ENCODE measurements at regions not wholly inside any gene's neighbourhood (a gene's known extent, or its start where the extent isn't known, plus 50 kb on each side); places are given as distances from the start of the nearest gene placed in this dataset.

DNA sequence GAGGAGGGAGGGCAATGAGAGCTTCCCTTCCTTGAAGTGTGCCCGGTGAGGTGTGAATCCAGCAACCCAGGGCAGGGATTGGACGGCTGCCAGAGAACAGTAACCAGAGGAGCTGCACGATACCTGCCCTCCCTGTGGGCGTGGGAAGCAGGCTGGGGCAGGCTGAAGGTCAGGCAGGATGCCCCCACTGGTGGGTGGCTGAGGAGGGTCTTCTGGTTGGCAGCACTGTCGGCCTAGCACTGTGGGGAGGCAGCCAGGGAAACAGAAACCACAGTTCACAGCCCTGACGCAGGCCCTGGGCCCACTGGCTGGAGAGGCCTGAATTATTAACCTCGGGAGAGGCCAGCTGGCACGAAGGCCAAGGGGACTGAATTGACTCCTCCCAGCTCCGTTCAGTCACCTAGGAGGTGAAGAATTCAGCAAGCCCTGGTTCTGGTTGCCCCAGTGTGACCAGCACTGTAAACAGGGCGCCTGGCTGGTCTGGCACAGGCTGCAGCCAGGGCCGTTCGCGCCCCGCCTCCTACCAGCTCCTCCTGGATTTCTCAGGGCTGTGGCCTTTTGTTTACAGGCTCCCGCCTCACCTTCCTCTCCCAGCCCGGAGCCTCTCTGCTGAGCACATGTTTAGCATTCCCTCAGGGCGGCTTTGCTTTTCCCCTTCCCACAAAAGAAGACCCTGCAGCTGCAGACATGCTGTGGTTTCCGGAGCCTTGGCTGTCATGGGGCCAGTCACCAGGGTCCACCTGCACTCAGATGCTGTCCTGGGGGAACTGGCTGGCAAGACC, 97.8 kb downstream of the B3GNT2 start:
- in situ Hi-C loops (cut with MboI; ENCODE audit: low pct_unique_long_range_greater_than_20kb, low sequenced_read_pairs, unreplicated experiment), result no loop called here
- TF ChIP-seq, protein P1, sequence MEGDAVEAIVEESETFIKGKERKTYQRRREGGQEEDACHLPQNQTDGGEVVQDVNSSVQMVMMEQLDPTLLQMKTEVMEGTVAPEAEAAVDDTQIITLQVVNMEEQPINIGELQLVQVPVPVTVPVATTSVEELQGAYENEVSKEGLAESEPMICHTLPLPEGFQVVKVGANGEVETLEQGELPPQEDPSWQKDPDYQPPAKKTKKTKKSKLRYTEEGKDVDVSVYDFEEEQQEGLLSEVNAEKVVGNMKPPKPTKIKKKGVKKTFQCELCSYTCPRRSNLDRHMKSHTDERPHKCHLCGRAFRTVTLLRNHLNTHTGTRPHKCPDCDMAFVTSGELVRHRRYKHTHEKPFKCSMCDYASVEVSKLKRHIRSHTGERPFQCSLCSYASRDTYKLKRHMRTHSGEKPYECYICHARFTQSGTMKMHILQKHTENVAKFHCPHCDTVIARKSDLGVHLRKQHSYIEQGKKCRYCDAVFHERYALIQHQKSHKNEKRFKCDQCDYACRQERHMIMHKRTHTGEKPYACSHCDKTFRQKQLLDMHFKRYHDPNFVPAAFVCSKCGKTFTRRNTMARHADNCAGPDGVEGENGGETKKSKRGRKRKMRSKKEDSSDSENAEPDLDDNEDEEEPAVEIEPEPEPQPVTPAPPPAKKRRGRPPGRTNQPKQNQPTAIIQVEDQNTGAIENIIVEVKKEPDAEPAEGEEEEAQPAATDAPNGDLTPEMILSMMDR (IDR thresholded peaks at IDR 0.05; ENCODE audit: extremely low read depth, insufficient read depth, missing control alignments), result no peak
- DNase-seq (ENCODE audit: low spot score), result no peak

DNA sequence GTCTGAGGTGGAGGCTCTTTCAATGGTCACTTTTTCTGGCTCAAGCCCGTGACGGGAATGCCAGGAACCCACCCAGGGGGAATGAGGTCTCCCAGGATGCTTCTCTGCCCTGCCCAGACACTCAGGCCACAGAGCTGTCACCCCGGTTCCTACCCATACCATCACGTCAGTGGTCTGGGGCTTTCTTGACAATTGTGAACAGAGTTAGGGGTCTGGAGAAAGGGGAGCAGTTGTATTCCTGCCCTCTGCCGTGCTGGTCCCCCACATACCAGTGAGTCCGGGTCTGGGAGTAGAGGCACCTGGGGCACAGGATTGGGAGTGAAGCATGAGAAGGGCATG, 97.2 kb downstream of the B3GNT2 start:
- in situ Hi-C loops (cut with MboI; ENCODE audit: low pct_unique_long_range_greater_than_20kb, low sequenced_read_pairs, unreplicated experiment), result no loop called here
- TF ChIP-seq, protein P1 (IDR thresholded peaks at IDR 0.05; ENCODE audit: extremely low read depth, insufficient read depth, missing control alignments), result no peak
- no peak for DNase-seq (ENCODE audit: low spot score)

DNA sequence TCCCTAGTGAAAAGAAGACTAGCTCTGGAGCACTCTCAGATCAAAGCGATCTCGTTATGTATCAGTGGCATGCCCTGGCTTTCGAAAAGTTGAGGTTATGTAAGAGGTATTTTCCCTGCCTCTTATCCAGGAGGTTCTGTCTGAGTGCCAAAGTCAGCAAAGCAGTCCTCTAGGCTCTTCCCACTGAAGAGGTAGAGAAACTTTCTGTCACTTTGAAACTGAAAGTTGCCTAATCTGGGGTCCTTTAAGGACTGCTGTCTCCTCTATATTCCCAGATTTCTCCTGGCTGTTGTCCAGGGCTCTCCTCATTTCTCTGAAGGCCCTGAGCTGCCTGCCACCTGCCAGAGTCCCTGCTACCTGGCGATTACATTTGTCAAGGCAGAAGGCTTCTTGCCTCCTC, 96.3 kb downstream of the B3GNT2 start:
- DNase-seq (ENCODE audit: low spot score), result no peak
- TF ChIP-seq, protein P1 (IDR thresholded peaks at IDR 0.05; ENCODE audit: extremely low read depth, insufficient read depth, missing control alignments), result no peak
- in situ Hi-C loops (cut with MboI; ENCODE audit: low pct_unique_long_range_greater_than_20kb, low sequenced_read_pairs, unreplicated experiment), result no loop called here

DNA sequence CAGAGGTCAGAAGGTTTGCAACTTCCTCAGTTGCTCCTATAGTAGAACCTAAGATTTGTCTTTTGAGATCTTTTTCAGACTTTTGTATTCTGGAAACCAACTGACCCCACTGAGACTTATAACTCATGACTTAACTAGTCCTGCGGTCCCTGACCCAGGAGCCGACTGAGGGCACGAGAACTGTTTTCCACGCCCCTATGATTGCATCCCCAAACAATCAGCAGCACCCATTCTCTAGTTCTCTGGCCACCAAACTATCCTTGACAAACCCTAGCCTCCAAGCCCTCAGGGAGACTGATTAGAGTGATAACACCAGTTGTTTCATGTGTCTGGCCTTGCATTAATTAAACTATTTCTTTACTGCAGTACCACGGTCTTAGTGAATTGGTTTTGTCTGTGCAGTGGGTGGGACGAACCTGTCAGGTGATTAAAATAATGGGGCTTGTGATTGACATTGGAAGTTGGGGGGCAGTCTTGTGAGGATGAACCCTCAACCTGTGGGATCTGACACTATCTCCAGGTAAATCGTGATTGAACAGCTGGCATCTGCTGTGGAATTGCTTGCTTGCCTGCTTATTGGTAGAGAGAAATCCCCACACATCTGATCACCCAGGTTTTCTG, 95.7 kb downstream of the B3GNT2 start:
- DNase-seq (ENCODE audit: low spot score), result no peak
- in situ Hi-C loops (cut with MboI; ENCODE audit: low pct_unique_long_range_greater_than_20kb, low sequenced_read_pairs, unreplicated experiment), result no loop called here
- TF ChIP-seq, protein P1 (IDR thresholded peaks at IDR 0.05; ENCODE audit: extremely low read depth, insufficient read depth, missing control alignments), result no peak

DNA sequence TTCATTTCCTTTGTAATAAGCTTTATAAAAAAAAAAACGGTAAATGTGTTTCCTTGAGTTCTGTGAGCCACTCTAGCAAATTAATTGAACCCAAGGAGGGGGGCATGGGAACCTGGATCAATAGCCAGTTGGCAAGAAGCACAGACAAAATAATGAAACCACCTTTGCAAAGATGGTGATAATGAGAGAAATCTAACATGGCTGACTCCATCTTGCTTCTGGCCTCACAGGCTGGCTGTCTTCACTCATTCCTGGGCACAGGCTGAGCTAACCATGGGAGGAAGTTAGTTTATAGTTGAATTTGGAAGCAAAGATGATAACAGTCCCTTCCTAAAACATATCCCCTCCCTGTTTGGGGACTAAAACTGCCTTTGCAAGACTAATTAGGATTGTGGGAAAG, 95.1 kb downstream of the B3GNT2 start:
- in situ Hi-C loops (cut with MboI; ENCODE audit: low pct_unique_long_range_greater_than_20kb, low sequenced_read_pairs, unreplicated experiment), result no loop called here
- DNase-seq (ENCODE audit: low spot score), result no peak
- TF ChIP-seq, protein P1 (IDR thresholded peaks at IDR 0.05; ENCODE audit: extremely low read depth, insufficient read depth, missing control alignments), result no peak

DNA sequence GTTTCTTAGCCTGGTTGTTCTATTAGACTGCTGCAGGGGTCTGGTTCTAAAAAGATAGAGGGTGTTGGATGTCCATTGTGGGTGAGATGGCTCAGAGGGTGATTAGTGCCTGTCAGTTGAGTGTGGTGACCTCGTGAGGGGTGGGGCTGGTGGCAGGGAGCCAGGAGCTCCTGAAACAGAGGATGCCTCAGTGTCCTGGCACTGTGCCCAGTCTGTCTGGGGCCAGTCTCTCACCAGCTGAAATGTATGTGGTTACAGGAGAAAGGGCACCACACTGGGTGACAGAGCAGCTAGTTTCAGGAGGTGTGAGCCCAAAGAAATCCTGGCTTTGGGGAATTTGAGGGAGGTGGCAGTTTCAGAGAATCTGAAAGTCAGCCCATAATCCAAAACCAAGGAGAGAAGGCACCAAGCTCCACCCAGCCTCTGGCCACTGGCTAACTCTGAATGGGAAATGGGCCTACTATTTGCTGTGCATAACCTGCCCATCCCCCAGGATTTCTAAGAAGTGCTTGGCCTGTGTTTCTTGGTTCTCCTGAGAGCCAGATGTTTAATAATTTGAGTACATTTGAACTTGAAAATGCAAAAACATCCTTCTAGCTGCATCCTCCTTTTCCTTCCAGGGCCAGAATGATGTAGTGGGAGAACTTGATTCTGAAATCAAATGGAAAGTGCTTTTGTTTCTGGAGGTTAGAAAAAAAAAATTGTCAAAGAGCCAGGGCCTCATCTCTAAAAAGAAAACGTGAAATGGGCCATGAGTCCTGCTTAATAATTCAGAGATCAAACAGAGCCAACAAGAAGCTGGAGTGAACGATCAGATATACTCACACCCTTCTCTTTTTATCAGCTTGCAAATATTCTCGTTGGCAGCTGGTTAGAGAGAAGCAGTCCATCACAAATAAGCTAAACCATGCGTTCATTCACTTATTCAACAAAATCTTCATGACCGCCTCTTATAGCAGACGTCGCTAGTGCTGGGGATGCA, 92.3 kb downstream of the B3GNT2 start:
- in situ Hi-C loops (cut with MboI; ENCODE audit: low pct_unique_long_range_greater_than_20kb, low sequenced_read_pairs, unreplicated experiment), result no loop called here
- DNase-seq (ENCODE audit: low spot score), result no peak

More for the DNA sequence above, 92.3 kb downstream of the B3GNT2 start:
- TF ChIP-seq, protein P1 (IDR thresholded peaks at IDR 0.05; ENCODE audit: extremely low read depth, insufficient read depth, missing control alignments), result no peak

All from GM13977 (cell line).